PC-9 (cell line): ENCODE measurements at regions not wholly inside any gene's neighbourhood (a gene's known extent, or its start where the extent isn't known, plus 50 kb on each side); places are given as distances from the start of the nearest gene placed in this dataset.

Experiments used
- BruUV-seq: library from RNA; stranded (reverse); fragments of 400-500 nt; replicated peaks from 2 replicates; lab custom pipeline; 2021; lab: Mats Ljungman, UMichigan
- CTCF ChIA-PET: fragments of 300-600 bp; sonication (Branson Sonifier 250); formaldehyde crosslinking; loops from one replicate; lab custom pipeline; 2022; ENCODE audit warnings: antibody characterized with exemption; lab: Charles Lee
- POLR2A ChIA-PET: fragments of 300-600 bp; sonication (Branson Sonifier 250); formaldehyde crosslinking; loops from one replicate; lab custom pipeline; 2022; ENCODE audit warnings: antibody characterized with exemption; ENCODE audit not compliant: unreplicated experiment; lab: Charles Lee
- DNase-seq, 2 experiments: peaks; one replicate each; pipeline versions ENCODE4 v3.0.0 to v3.0.0-alpha.2; 2015 to 2022; ENCODE audit warnings: mixed read lengths in 1 of 2
- H2AFZ ChIP-seq: fragments of 200-600 bp; sonication (generic); 2 replicates; pipeline ENCODE4 v1.8.1; 2017; ENCODE audit warnings: antibody characterized with exemption
- H3F3A ChIP-seq: fragments of 200-600 bp; sonication (generic); 2 replicates; pipeline ENCODE4 v1.8.1; 2017; ENCODE audit warnings: antibody characterized with exemption, mild to moderate bottlenecking, low read depth; ENCODE audit not compliant: insufficient read depth
- H3K27ac ChIP-seq: fragments of 200-600 bp; sonication (generic); 2 replicates; pipeline ENCODE4 v1.6.1; 2016; ENCODE audit warnings: mixed run types
- H3K27me3 ChIP-seq: fragments of 200-600 bp; sonication (generic); 2 replicates; pipeline ENCODE4 v1.6.1; 2016; ENCODE audit warnings: low read depth, mixed run types; ENCODE audit not compliant: insufficient read depth
- H3K36me3 ChIP-seq: fragments of 200-600 bp; sonication (generic); 2 replicates; pipeline ENCODE4 v1.6.1; 2016; ENCODE audit warnings: low read depth, mixed run types
- H3K4me1 ChIP-seq: fragments of 200-600 bp; sonication (generic); replicated peaks from 2 replicates; pipeline ENCODE4 v1.6.1; 2016; ENCODE audit warnings: mixed run types; ENCODE audit not compliant: insufficient read depth
- H3K4me2 ChIP-seq: fragments of 200-600 bp; sonication (generic); 2 replicates; pipeline ENCODE4 v1.6.1; 2017; ENCODE audit warnings: mixed run types
- H3K4me3 ChIP-seq: fragments of 200-600 bp; sonication (generic); 2 replicates; pipeline ENCODE4 v1.6.1; 2016; ENCODE audit warnings: mixed run types
- H3K79me2 ChIP-seq: fragments of 200-600 bp; sonication (generic); 2 replicates; pipeline ENCODE4 v1.6.1; 2017; ENCODE audit warnings: low read depth, mixed run types
- H3K9me2 ChIP-seq: fragments of 200-600 bp; sonication (generic); 2 replicates; pipeline ENCODE4 v1.8.1; 2017; ENCODE audit warnings: mild to moderate bottlenecking; ENCODE audit not compliant: insufficient read depth
- H3K9me3 ChIP-seq: fragments of 200-600 bp; sonication (generic); 2 replicates; pipeline ENCODE4 v1.8.1; 2016; ENCODE audit warnings: low read depth; ENCODE audit not compliant: insufficient read depth
- H4K20me1 ChIP-seq: fragments of 200-600 bp; sonication (generic); 2 replicates; pipeline ENCODE4 v1.8.1; 2017; ENCODE audit not compliant: insufficient read depth
- CTCF ChIP-seq: fragments of 200-600 bp; sonication (generic); conservative IDR thresholded peaks from 2 replicates; pipeline ENCODE4 v1.6.1; 2017; ENCODE audit warnings: mixed run types, antibody characterized with exemption, mild to moderate bottlenecking, moderate library complexity
- EZH2 ChIP-seq: fragments of 200-600 bp; sonication (generic); IDR thresholded peaks from 2 replicates; pipeline ENCODE4 v1.8.0; 2017; ENCODE audit warnings: antibody characterized with exemption, low read depth
- intact Hi-C: fragments of 100-400 bp; cut with micrococcal nuclease; formaldehyde crosslinking; loops from one replicate; pipeline ENCODE4 v1.10.0; 2022; ENCODE audit not compliant: unreplicated experiment

GRCh38 chr3:79869461-79870312 is 101.9 kb upstream of the ROBO1 start:
- CTCF ChIA-PET, result no interaction called here
- Histone ChIP-seq H2AFZ (no peak overlapping the region), H3K9me3 (peaks cover 6% of the 10 kb centered on the region; the same call in 1 of the 2 replicates), H3K27ac (no peak overlapping the region), H3K27me3 (no peaks in the 10 kb centered on the region), H3K4me1 (peaks cover 17% of the 10 kb centered on the region), H3K4me2 (no peak overlapping the region), H3K9me2 (no peaks in the 10 kb centered on the region), H3K4me3 (no peak overlapping the region), H3K79me2 (no peaks in the 10 kb centered on the region), H3F3A (no peaks in the 10 kb centered on the region), H3K36me3 (no peaks in the 10 kb centered on the region), H4K20me1 (no peaks in the 10 kb centered on the region)
- intact Hi-C loops, result no loop called here
- POLR2A ChIA-PET, result no interaction called here
- DNase-seq, result no peak
- no TSS peak for BruUV-seq
- TF ChIP-seq CTCF (no peak), EZH2 (no peak)

- no TSS peak for BruUV-seq
- no peaks in the 10 kb centered on the region for H4K20me1 ChIP-seq
- H3K36me3 ChIP-seq, result no peaks in the 10 kb centered on the region
- no peak overlapping the region for H3K27ac ChIP-seq
- H3K4me1 ChIP-seq, result no peaks in the 10 kb centered on the region
- no peak for TF ChIP-seq EZH2
- TF ChIP-seq CTCF, result no peak
- H3K9me3 ChIP-seq, result no peaks in the 10 kb centered on the region; the same call in 1 of the 2 replicates
- no peaks in the 10 kb centered on the region for H3K79me2 ChIP-seq
- H2AFZ ChIP-seq, result no peak overlapping the region
- H3K9me2 ChIP-seq, result no peaks in the 10 kb centered on the region
- DNase-seq, result no peak
- intact Hi-C loops, result no loop called here
- no peaks in the 10 kb centered on the region for H3K27me3 ChIP-seq
- H3K4me2 ChIP-seq, result no peak overlapping the region
- CTCF ChIA-PET, result no interaction called here
- POLR2A ChIA-PET, result no interaction called here
- no peaks in the 10 kb centered on the region for H3F3A ChIP-seq
- no peak overlapping the region for H3K4me3 ChIP-seq
Measured at GRCh38 chr3:79866162-79866561, 98.4 kb upstream of the ROBO1 start.

- intact Hi-C loops, result no loop called here
Measured at GRCh38 chr3:79864077-79864476, 96.3 kb upstream of the ROBO1 start.

More at GRCh38 chr3:79864077-79864476, 96.3 kb upstream of the ROBO1 start:
- Histone ChIP-seq H3K27me3 (no peaks in the 10 kb centered on the region), H3K4me3 (no peak overlapping the region), H2AFZ (no peak overlapping the region; the same call in 1 of the 2 replicates), H3K9me3 (no peaks in the 10 kb centered on the region), H3K4me2 (no peak overlapping the region), H3K9me2 (no peaks in the 10 kb centered on the region), H3F3A (no peaks in the 10 kb centered on the region), H3K79me2 (no peaks in the 10 kb centered on the region), H3K27ac (no peak overlapping the region), H3K4me1 (no peaks in the 10 kb centered on the region), H3K36me3 (no peaks in the 10 kb centered on the region), H4K20me1 (no peaks in the 10 kb centered on the region)
- no peak for TF ChIP-seq EZH2
- no peak for TF ChIP-seq CTCF
- no TSS peak for BruUV-seq
- ChIA-PET CTCF (no interaction called here), POLR2A (no interaction called here)
- DNase-seq, result no peak
